ENCODE measurements at regions not wholly inside any gene's neighbourhood (a gene's known extent, or its start where the extent isn't known, plus 50 kb on each side); places are given as distances from the start of the nearest gene placed in this dataset.
"Not testable (repeated sequence)": the region's sequence is repeated elsewhere in the genome, so short reads cannot be mapped to it uniquely, and the experiment has no call there.

- no peak for DNase-seq (ENCODE audit: low spot score)
Measured at GRCh38 chr2:147610496-147611040, 234.3 kb upstream of the ACVR2A start.

GRCh38 chr2:147609301-147609700 lies 235.5 kb upstream of the ACVR2A start:
- DNase-seq (ENCODE audit: low spot score), result no peak

- DNase-seq (ENCODE audit: low spot score), result no peak
Measured at GRCh38 chr2:147607379-147607778, 237.4 kb upstream of the ACVR2A start.

GRCh38 chr2:147603876-147604275 lies 241.0 kb upstream of the ACVR2A start:
- no peak for DNase-seq (ENCODE audit: low spot score)

- no peak for DNase-seq (ENCODE audit: low spot score)
Measured at GRCh38 chr2:147603447-147603846, 241.4 kb upstream of the ACVR2A start.

- no peak for DNase-seq (ENCODE audit: low spot score)
Measured at GRCh38 chr2:147600646-147601045, 244.2 kb upstream of the ACVR2A start.

GRCh38 chr2:147600223-147600622 lies 244.6 kb upstream of the ACVR2A start:
- DNase-seq (ENCODE audit: low spot score), result no peak

- DNase-seq (ENCODE audit: low spot score), result no peak
Measured at GRCh38 chr2:147595200-147595599, 249.6 kb upstream of the ACVR2A start.

GRCh38 chr2:147594038-147594437 lies 250.8 kb upstream of the ACVR2A start:
- DNase-seq (ENCODE audit: low spot score), result no peak

- not testable (repeated sequence) for DNase-seq (ENCODE audit: low spot score)
Measured at GRCh38 chr2:147592784-147593183, 252.0 kb upstream of the ACVR2A start.

GRCh38 chr2:147589127-147589526 lies 255.7 kb upstream of the ACVR2A start:
- DNase-seq (ENCODE audit: low spot score), result no peak

- DNase-seq (ENCODE audit: low spot score), result no peak
Measured at GRCh38 chr2:147588191-147588590, 256.6 kb upstream of the ACVR2A start.

- DNase-seq (ENCODE audit: low spot score), result no peak
Measured at GRCh38 chr2:147578529-147578928, 266.3 kb upstream of the ACVR2A start.

- DNase-seq (ENCODE audit: low spot score), result no peak
Measured at GRCh38 chr2:147577998-147578380, 266.8 kb upstream of the ACVR2A start.

- no peak for DNase-seq (ENCODE audit: low spot score)
Measured at GRCh38 chr2:147577323-147577997, 267.4 kb upstream of the ACVR2A start.

- no peak for DNase-seq (ENCODE audit: low spot score)
Measured at GRCh38 chr2:147575106-147575505, 269.7 kb upstream of the ACVR2A start.

- no peak for DNase-seq (ENCODE audit: low spot score)
Measured at GRCh38 chr2:147572622-147573021, 272.2 kb upstream of the ACVR2A start.

- DNase-seq (ENCODE audit: low spot score), result no peak
Measured at GRCh38 chr2:147569426-147569825, 275.4 kb upstream of the ACVR2A start.

- DNase-seq (ENCODE audit: low spot score), result no peak
Measured at GRCh38 chr2:147568109-147568508, 276.7 kb upstream of the ACVR2A start.

GRCh38 chr2:147567136-147567535 lies 277.7 kb upstream of the ACVR2A start:
- DNase-seq (ENCODE audit: low spot score), result no peak

GRCh38 chr2:147560810-147561535 lies 283.9 kb upstream of the ACVR2A start:
- DNase-seq (ENCODE audit: low spot score), result no peak

GRCh38 chr2:147559070-147559725 lies 285.6 kb upstream of the ACVR2A start:
- DNase-seq (ENCODE audit: low spot score), result no peak

Measured in mesenteric fat pad (tissue), 1 donor.